DMS 273 (cell line): ENCODE measurements at regions not wholly inside any gene's neighbourhood (a gene's known extent, or its start where the extent isn't known, plus 50 kb on each side); places are given as distances from the start of the nearest gene placed in this dataset.
A peak's percentile ranks its signal among the peaks of the same experiment; 100 is the strongest.

Experiments
- DNase-seq: peaks from one replicate; lab custom pipeline; 2025; ENCODE audit not compliant: unreplicated experiment; lab: John Stamatoyannopoulos, UW

DNA sequence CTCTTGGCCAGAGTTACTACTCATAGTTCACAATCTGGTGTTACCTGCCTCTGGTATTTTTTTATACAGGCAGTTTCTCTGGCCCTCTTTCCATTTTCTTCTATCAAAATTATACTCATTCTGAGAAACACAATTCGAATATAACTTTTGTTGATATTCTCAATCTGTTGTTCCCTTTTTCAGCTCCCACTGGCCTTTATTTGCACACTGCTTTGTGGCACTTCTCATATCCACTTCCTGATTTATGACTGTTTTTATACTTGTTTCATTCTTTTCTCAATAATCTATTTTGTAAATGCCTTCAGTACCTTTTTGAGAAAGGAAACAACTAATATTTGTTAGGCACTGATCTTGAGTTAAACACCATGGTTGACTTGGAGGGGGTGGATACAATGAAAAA lies 93.8 kb upstream of the HDAC9 start:
- DNase-seq, result no peak

DNA sequence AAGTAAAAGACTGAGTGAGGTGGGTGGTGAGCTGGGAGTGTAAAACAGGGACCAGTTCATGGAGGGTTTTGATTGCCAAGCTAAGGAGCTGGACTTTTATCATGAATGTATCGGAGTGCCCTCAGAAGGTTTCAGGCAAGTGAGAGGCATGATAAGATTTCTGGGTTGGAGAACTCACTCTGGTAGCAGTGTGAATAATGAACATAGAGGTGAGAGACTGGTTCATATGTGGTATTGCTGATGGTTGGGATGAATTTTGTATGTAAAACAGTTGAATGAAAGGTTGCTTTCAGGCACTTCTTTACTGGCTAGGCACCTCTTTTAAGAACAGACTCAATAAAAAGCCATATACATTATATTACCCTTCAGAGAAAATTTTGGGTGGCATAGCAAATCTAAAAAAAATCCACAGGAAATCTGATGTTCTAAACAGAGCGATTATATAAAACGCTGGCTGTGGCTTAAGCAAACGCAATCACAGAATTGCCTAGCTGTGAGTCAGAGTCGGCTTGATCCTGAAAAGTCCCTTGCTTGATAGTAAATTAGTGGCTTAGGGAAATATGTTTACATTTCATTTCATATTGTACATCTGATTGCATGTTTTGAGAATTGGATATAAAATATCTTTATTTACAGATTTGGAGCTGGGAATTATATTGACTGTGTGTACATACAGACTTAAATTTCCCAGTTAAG lies 92.9 kb upstream of the HDAC9 start:
- DNase-seq, result no peak

DNA sequence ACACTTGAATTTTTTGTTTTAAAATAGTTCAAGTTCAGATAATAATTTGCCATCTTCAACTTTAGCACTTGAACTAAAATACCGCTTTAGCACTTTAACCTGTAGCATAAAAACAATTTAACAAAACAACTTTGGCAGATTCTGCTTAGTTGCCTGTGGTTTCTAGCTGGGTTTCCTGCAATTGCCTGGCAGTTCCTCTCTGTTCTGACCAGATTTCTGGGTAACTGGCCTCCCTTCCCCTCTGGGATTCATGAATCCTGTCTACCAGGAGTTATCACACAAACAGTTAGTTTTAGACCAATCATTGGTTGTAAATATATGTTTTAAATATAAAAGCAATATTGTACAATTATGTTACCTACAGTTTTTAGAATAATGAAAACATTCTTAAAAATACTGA lies 89.8 kb upstream of the HDAC9 start:
- no peak for DNase-seq

DNA sequence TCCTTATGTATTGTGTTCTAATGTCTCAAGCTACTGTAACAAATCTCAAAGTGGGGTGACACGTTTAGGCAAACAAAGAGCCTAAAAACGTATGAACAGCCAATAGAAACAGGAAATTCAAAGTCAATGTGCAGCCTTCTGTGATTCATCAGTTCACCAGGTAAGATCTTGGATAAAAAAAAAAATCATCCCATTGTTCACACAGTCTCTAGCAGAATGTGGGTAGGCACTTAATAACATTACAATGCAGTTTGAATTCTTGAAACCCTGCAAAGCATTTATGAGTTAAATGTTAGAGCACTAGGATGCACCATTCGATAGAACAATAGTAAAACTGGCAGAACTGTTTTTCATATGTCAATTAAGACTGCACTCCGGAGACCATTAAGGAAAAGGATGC lies 88.2 kb upstream of the HDAC9 start:
- no peak for DNase-seq

DNA sequence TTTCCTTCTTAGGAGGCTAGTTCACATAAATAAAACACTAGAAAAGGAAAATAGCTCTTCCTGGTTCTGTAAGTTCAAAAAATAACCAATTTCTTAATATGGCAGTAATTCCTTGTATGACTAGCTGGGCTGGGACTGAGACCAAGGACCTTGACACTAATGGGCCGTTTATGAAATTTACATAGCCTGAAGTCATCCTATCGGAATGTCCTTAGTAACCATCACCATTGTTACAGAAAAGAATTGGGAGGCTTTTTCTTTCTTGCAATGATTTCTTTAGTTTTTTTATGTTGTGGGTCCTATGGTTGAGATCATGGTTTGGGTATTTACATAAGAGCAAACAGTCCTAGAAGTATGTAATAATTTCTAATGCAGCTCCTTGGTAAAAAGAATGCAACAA lies 87.1 kb upstream of the HDAC9 start:
- DNase-seq, result no peak

DNA sequence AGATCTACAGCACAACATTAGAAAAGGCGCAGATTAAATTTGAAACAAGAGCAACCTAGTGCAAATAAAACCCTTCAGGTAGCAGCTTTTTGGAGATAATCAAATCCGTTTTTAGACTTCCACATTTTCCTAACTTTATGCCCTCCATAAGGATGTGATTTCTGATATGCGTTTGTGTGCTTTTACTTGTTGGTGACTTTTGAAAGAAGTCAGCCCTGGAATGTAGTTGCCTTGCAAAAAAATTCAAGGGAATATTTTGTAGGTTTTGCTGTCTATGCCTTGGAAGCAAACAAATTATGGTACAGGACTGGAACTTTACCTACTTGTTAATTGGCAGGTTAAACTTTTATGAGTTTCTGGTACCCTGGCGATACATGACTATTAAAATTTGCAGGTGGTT lies 86.7 kb upstream of the HDAC9 start:
- DNase-seq, result no peak

DNA sequence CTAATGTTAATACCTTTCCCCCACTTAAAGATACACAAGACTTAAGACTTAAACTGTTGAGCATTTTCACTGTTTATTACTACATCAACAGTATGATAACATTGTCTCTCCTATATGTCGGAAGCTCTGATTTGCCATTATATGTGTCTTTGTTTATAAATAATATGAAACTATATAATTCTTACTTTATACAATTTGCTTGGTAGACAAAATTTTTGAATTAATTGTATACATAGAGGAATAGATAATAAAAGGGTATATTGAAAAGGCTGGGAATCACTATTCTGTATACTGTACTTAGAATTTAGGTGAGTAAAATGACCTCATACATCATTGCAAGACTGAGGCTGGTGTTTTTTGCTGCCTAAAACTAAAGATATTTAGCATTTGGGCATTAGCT lies 82.1 kb upstream of the HDAC9 start:
- DNase-seq, result no peak

DNA sequence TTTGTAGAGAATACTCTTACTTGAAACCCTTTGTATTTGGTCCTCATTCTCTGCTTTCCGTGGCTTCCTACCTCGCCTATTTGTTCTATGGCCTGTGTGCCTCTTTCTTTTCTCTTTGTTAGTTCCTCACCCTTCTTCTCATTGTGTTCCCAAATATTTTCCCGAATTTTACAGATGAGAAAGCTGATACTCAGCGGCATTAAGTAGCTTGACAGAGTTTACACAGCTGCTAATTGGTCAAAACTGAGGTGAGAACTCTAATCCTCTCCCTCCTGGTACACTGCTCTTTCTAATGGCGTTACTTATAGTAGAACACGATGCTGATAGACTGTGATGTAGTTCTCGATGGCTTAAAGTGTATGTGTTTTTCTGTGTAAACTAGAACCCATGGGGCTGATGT lies 80.7 kb upstream of the HDAC9 start:
- DNase-seq, result no peak

DNA sequence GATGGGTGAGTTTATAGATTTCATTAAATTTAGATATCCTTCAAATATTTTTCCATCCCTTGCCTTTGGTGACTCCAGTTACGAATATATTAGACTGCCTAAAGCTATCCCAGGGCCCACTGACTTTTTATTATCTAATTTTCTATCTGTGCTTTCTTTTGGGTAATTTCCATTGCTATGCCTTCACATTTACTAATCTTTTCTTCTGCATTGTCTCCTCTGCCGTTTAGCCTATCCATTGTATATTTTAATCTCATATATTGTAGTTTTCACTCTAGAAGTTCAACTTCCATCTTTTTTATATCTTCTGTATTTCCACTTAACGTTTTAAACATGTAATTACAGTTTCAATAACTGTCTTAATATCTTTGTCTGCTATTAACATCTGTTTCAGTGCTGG lies 78.6 kb upstream of the HDAC9 start:
- DNase-seq, result no peak

DNA sequence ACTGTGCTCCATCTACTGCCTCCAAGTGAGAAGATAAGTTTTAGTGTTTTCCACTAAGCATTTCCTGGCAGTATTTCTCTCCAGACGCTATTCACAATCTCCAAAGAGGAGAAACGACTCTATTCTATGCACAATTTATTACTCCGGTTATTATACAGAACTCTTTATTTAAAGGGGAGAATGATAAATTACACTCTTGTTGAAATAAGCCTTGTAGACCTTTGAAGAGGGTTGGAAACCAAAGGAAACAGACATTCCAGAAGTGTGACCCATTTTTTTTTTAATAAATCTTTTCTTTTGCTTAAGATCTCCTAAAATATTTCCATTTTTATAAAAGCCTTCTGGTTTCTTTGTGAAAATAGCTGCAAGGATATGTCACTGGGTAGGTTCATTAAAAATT lies 76.1 kb upstream of the HDAC9 start:
- DNase-seq, result no peak

DNA sequence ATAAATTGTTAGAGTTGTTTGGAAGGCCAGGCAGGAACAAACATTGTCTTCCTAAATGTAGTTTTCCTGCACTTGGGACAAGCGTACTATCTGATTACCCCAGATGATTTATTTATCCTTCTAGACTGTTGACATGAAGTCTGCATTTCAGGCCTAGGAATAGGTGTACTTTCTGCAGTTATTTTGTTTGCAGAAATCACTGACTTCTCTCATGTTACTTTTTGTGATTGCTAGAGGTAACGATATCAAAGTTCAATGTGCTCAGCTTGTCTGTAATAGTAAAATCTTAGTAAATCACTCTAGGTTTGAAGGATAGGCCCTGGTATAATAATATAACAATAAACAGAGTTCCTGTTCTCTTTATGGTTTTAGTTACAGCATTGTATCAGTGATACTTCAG lies 75.4 kb upstream of the HDAC9 start:
- no peak for DNase-seq

DNA sequence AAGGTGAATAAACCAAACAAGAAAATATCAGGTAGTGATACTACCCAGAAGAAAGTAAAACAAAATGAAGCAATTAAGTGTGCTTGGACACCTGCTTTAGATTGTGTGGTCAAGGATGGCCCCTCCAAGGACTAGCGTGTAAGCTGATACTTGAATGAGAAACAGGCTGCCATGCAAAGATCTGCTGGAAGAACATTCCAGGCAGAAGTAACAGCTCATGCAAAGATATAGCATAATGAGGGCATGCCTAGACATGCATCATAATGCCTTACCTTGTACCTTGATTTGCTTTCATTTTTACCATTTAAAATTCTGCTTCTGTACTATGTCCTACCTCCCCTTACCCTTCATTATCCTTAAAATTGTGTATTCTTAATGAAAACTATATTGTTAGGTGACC lies 74.8 kb upstream of the HDAC9 start:
- peak; percentile 54 for DNase-seq

DNA sequence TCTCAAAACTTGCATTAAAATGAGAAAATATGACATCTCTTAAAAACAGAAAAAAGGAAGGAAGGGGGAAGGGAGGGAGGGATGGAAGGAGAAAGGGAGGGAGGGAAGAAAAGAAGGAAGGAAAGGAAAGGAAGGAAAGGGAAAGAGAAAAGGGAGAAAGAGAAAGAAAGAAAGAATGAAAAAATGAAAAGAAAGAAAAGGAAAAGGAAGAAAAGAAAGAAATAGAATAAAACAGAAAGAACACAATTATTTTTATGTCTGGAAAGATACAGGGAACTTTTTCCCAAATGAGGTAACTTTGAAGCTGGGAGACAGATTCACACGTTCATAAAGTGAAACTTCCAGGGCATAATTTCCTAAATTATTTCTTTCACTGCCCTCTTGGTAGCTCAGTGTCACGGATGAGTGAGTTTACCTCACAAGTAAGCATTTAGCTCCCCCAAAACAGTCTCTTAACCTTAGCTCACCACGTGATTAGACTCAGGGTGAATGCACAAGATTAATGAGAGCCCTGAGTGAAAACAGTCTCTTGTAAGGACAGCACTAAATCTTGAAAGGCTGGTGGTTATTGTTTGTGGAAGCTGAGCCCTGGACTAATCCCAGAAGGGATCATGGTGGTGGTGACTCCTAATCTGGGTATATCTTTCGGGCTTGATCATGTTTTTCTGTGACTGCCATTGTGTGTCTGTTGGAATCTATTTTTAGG lies 74.1 kb upstream of the HDAC9 start:
- peak; percentile 47 for DNase-seq

DNA sequence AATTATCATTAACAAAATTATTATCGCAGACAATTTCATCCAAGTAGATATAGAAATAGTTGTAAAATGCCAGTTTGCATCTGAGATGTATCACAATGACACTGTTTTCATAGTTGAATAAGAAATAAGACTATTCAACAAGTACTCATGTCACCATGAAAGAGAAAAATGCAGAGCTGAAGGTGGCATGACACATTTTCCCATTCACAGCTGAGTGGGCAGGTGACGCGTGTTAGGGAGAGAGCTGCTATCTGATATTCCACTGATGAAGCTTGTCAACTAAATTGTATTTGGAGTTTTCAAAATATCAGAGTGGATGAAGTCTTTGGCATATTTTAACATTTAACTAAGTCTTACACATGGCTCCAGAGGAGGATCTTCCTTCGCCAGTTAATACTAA lies 70.3 kb upstream of the HDAC9 start:
- no peak for DNase-seq

DNA sequence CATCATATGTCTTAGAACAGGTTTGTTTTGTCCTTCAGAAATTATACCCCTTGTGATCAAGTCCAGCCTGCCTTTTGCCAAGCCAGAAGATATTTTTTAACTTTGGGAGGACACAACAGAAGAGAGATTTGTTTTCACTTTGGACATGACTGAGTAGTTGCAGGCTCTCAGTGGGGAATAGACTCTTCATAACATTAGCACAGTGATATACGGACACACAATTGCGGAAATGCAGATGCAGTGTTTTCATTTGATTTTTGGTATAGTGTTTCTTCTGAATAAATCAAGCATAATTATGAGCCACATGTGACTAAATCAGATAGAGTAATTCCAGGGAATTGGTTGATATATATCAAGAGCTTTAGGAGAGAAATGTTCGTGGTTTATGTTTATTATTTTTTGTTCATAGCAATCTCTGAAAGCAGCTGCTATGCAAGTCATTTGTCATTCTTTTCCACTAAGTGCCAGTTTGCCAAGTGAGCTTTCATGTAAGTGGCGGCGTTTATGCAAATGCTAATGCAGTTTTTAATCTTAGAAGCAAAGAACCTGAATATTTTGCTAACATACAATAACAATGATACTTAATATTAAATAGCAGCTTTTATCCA lies 69.6 kb upstream of the HDAC9 start:
- DNase-seq, result peak; percentile 39

DNA sequence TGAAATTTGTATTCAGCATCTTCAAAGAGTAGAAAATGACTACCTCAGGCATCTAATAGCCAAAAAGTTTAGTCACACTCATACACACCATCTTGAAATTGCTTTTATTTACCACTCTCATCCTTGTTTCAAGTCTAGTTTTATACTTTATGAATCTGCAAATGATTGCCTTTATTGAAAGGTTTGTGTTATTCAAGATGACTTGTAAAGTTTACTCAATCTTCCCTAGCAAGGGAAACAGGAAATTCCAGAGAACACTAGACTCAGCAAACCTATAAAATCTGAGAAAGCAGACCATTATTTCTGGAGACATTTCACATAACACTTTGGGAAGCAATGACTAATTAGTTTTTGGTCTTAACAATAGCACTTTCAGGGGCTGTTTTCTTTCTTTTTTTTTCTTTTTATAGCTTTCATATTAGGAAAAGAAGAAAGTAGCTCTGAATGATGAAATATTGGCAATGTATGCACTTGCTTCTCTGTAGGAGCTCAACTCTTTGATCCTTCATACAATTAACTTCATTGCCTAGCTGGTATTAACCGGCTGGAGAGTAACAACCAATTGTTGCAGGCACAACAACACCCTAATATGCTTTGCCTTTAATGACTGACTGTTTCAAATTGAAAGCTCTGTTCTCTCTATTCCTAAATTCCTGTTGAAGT lies 68.9 kb upstream of the HDAC9 start:
- DNase-seq, result no peak

DNA sequence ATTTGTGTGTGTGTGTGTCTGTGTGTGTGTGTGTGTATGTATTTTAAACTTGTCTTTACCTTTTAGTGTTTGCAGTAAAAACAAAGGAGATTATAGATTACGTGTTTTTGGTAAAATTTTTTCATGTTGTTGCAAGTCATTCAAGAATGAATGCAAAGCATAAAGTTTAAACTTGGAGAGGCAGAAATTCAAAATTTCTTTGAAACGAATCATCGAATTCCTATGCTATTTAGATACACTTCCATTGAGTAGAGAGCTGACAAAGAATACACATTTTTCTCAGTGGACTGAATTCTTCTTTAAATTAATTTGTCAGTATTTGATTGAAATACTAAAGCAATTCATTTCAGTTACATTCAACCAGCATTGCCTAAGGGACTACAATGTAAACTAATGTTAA lies 66.0 kb upstream of the HDAC9 start:
- no peak for DNase-seq

DNA sequence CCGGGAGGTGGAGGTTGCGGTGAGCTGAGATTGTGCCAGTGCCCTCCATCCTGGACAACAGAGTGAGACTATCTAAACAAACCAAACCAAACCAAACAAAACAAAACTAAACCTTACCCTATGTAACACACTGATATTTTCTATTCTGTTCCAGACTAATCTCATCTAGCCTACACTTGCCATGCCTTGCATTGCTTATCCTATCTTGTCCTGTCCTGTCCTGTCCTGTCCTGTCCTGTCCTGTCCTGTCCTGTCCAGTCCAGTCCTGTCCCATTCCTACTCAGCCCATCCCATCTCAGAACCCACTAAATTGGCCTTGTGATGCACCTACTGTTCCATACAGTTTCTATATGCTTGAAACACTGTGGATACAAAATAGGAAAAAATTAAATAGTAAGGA lies 64.7 kb upstream of the HDAC9 start:
- DNase-seq, result no peak

DNA sequence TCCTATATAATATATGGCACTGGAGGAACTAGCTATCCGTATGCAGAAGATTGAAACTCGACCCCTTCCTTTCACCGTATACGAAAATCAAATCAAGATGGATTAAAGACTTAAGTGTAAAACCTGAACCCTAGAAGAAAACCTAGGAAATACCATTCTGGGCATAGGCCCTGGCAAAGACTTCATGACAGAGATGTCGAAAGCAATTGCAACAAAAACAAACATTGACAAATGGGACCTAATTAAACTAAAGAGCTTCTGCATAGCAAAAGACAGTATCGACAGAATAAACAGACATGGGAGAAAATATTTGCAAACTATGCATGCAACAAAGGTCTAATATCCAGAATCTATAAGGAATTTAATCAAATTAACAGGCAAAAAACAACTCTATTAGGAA lies 61.4 kb upstream of the HDAC9 start:
- no peak for DNase-seq

DNA sequence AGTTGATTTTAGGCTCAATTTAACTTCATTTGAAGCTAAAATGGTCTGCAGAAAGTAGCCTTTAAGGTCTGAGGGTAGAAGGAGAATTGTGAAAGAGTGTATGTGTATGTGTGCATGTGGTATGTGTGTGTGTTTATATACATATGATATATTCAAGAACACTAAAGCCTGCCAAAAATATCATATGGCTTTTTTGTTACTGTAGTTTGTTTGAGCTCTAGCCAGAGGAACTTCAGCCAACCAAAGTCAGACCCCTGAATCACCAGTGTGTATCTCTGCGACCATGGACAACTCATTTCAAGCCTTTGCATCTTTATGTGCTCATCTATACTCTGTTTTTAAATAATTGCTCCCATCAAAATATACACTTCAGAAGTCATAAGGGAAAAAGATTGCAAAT lies 58.4 kb upstream of the HDAC9 start:
- peak; percentile 29 for DNase-seq

DNA sequence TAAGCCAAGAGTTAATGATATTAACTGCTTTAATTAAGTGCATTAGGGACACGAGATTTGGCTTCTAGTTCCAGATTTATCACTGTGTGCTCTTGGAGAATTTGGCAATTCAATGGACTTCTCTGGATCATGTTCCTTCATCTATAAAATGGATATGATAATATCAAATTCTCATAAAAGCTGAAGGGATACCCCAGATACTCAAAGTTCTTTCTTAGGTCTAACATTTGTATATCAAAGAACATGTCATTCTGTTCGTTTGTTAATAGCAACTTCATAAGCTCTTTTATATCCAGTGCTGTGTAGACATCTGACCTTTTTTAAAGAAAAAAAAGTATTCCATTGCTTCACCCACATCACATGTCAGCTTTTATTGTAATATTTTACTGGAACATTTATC lies 54.6 kb upstream of the HDAC9 start:
- no peak for DNase-seq

DNA sequence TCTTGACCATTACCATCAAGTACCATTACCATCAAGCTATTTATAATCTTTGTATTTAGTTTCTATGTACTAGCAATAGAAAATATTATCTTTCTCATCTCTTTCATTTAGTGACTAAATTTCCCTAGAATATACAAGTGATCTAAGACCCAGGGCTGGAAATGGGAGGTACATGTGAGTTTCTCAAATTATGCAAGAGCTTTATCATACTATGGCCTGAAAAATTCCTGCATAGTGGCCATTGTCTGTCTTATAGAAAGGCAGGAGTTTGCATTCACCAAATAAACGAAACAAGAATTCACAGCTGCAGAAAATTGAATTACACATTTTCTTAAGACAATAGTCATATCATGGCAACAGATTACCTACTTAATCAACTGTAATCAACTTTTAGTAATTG lies 50.7 kb upstream of the HDAC9 start:
- no peak for DNase-seq
